ENCODE measurements at regions not wholly inside any gene's neighbourhood (a gene's known extent, or its start where the extent isn't known, plus 50 kb on each side); places are given as distances from the start of the nearest gene placed in this dataset.
"Not testable (repeated sequence)": the region's sequence is repeated elsewhere in the genome, so short reads cannot be mapped to it uniquely, and the experiment has no call there.

DNA sequence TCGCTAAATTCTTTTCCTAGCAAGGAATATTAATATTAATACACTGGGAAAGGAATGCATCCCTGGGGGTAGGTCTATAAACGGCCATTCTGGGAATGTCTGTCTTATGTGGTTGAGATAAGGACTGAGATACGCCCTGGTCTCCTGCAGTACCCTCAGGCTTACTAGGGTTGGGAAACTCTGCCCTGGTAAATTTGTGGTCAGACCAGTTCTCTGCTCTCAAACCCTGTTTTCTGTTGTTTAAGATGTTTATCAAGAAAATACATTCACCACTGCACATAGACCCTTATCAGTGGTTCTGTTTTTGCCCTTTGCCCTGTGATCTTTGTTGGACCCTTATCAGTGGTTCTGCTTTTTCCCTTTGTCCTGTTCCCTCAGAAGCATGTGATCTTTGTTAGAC, 335.8 kb downstream of the TMEM38B start:
- TF ChIP-seq, protein P1, sequence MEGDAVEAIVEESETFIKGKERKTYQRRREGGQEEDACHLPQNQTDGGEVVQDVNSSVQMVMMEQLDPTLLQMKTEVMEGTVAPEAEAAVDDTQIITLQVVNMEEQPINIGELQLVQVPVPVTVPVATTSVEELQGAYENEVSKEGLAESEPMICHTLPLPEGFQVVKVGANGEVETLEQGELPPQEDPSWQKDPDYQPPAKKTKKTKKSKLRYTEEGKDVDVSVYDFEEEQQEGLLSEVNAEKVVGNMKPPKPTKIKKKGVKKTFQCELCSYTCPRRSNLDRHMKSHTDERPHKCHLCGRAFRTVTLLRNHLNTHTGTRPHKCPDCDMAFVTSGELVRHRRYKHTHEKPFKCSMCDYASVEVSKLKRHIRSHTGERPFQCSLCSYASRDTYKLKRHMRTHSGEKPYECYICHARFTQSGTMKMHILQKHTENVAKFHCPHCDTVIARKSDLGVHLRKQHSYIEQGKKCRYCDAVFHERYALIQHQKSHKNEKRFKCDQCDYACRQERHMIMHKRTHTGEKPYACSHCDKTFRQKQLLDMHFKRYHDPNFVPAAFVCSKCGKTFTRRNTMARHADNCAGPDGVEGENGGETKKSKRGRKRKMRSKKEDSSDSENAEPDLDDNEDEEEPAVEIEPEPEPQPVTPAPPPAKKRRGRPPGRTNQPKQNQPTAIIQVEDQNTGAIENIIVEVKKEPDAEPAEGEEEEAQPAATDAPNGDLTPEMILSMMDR (IDR thresholded peaks at IDR 0.05; ENCODE audit: low read length): not testable (repeated sequence)
- not testable (repeated sequence) for TF ChIP-seq EZH2 (optimal IDR thresholded peaks at IDR 0.05; ENCODE audit: low read depth, low read length)

Measured in MM.1S (cell line).